PC-3 (cell line): ENCODE measurements at regions not wholly inside any gene's neighbourhood (a gene's known extent, or its start where the extent isn't known, plus 50 kb on each side); places are given as distances from the start of the nearest gene placed in this dataset.

Experiments
- EZH2 ChIP-seq: fragments of 300-600 bp; sonication (generic); IDR thresholded peaks from one replicate; pipeline ENCODE4 v1.6.1; 2017; ENCODE audit warnings: antibody characterized with exemption, mild to moderate bottlenecking, low read length; ENCODE audit not compliant: unreplicated experiment
- TF ChIP-seq, protein P1 (sequence below): fragments of 300-600 bp; sonication (generic); conservative IDR thresholded peaks from 2 replicates; pipeline ENCODE4 v1.5.1; 2017; ENCODE audit warnings: antibody characterized with exemption, low read depth, mild to moderate bottlenecking, low read length

DNA sequence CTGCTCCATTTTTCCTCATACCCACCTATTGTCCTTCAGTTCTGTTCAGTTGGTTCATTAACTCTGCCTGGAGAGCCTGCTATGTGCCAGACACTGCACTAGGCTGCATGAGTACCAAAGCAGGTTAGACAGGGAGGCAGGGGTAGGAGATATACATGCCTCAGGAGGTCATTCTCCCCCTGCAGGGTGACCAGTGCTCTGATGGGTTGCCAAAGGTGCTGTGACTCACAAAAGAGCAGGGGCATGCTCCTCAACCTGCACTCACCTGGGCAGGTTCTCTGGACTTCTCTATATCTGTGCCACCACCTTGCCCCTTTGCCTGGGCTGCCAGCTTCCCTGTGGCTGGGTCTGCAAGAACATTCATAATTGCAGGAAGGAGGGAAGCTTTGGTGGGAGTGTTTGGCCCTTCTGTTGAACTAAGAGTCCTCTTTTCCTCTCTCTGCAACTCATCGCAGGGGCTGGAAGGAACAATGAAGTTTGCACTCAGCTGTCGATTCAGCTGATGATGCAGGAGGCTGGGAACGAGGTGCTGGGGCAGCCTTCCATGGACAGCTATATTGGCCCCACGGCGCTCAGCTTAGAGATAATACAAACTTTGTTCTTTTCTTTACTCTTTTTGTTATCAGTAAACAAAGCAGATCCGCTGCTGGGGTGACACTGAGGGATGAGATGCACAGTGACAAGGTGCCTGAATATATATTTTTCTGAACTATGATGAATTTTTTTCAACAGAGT, 356.4 kb upstream of the PLXNA2 start:
- TF ChIP-seq, protein P1, sequence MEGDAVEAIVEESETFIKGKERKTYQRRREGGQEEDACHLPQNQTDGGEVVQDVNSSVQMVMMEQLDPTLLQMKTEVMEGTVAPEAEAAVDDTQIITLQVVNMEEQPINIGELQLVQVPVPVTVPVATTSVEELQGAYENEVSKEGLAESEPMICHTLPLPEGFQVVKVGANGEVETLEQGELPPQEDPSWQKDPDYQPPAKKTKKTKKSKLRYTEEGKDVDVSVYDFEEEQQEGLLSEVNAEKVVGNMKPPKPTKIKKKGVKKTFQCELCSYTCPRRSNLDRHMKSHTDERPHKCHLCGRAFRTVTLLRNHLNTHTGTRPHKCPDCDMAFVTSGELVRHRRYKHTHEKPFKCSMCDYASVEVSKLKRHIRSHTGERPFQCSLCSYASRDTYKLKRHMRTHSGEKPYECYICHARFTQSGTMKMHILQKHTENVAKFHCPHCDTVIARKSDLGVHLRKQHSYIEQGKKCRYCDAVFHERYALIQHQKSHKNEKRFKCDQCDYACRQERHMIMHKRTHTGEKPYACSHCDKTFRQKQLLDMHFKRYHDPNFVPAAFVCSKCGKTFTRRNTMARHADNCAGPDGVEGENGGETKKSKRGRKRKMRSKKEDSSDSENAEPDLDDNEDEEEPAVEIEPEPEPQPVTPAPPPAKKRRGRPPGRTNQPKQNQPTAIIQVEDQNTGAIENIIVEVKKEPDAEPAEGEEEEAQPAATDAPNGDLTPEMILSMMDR, result no peak
- no peak for TF ChIP-seq EZH2
